MM.1S (cell line): ENCODE measurements at regions not wholly inside any gene's neighbourhood (a gene's known extent, or its start where the extent isn't known, plus 50 kb on each side); places are given as distances from the start of the nearest gene placed in this dataset.

Source experiments
- CTCF ChIP-seq: fragments of 300-600 bp; sonication (generic); IDR thresholded peaks from 2 replicates; pipeline ENCODE4 v1.5.1; 2016; ENCODE audit warnings: antibody characterized with exemption, low read length, mixed read lengths
- EZH2 ChIP-seq: fragments of 300-600 bp; sonication (generic); optimal IDR thresholded peaks from 2 replicates; pipeline ENCODE3; 2017; ENCODE audit warnings: low read depth, mild to moderate bottlenecking, antibody characterized with exemption, low read length, mixed read lengths
- EZH2phosphoT487 ChIP-seq: fragments of 300-600 bp; sonication (generic); IDR thresholded peaks from 2 replicates; pipeline ENCODE4 v1.6.1; 2018; ENCODE audit warnings: antibody characterized with exemption, low read length

- no peak for TF ChIP-seq CTCF
- TF ChIP-seq EZH2: no peak
- no peak for TF ChIP-seq EZH2phosphoT487
Observed at GRCh38 chr5:61280761-61281427, 51.2 kb upstream of the ZSWIM6 start.
